ENCODE measurements at regions not wholly inside any gene's neighbourhood (a gene's known extent, or its start where the extent isn't known, plus 50 kb on each side); places are given as distances from the start of the nearest gene placed in this dataset.

DNA sequence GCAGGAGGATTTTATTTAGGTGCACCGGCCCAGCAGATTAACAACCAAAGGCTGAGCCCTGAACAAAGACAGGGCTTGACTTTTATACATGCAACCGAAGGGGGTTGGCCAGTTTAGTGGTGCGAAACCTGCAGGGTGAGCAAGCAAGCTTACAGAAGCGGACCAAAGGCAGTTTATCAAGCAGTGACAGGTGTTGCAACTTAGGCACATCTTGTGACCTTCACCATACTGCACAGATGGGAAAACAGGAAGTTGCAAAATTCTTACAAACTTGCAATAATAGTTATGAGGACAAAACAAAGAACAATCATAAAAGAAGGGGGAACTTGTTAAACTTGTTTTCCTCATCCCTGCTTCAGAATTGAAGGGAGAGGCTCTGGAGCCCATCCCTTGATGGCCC is 1265.1 kb downstream of the CDH8 start:
- BruUV-seq (replicated peaks): no TSS peak
- Histone ChIP-seq H3K79me2 (ENCODE audit: control insufficient read depth, insufficient read depth, low read length) (no peaks in the 10 kb centered on the region), H3K4me2 (ENCODE audit: insufficient read depth, low read length) (no peak overlapping the region), H3K9ac (ENCODE audit: insufficient read depth in 1 of 2, low read depth in 2 of 2, low read length in 2 of 2) (no peak overlapping the region), H3K9me3 (replicated peaks; ENCODE audit: control insufficient read depth, insufficient read depth, low read depth, low read length) (no peaks in the 10 kb centered on the region), H3K4me3 (no peak overlapping the region), H4K20me1 (replicated peaks; ENCODE audit: control insufficient read depth, insufficient read depth, low read length) (no peaks in the 10 kb centered on the region), H2AFZ (ENCODE audit: low read depth, low read length) (no peak overlapping the region), H3K36me3 (ENCODE audit: control insufficient read depth, insufficient read depth, low read length) (no peaks in the 10 kb centered on the region), H3K27ac (ENCODE audit: extremely low read depth, low read depth, low read length) (no peak overlapping the region), H3K4me1 (replicated peaks in 1 of 2; ENCODE audit: control insufficient read depth in 2 of 2, insufficient read depth in 2 of 2, low read length in 2 of 2) (no peaks in the 10 kb centered on the region), H3K9me1 (ENCODE audit: control insufficient read depth, insufficient read depth, low read length) (no peaks in the 10 kb centered on the region), H3K27me3 (ENCODE audit: control insufficient read depth in 2 of 2, insufficient read depth in 2 of 2, low read length in 2 of 2) (no peaks in the 10 kb centered on the region)
- TF ChIP-seq SMARCA4 (IDR thresholded peaks at IDR 0.05): no peak
- TF ChIP-seq GABPB1 (CRISPR knock-in tag; IDR thresholded peaks at IDR 0.05): no peak
- no peak for TF ChIP-seq ZKSCAN3 (CRISPR knock-in tag; IDR thresholded peaks at IDR 0.05)
- TF ChIP-seq SPI1 (IDR thresholded peaks at IDR 0.05; ENCODE audit: borderline replicate concordance, low read depth, low read length): no peak
- TF ChIP-seq PML (IDR thresholded peaks at IDR 0.05; ENCODE audit: low read length): no peak
- no peak for TF ChIP-seq SMARCC2 (IDR thresholded peaks at IDR 0.05; ENCODE audit: low read depth)
- no peak for TF ChIP-seq ZBTB8A (IDR thresholded peaks at IDR 0.05; ENCODE audit: partially characterized antibody)
- no peak for TF ChIP-seq RBM17 (IDR thresholded peaks at IDR 0.05; ENCODE audit: borderline replicate concordance, low read depth, low read length)
- no peak for TF ChIP-seq POLR2B (IDR thresholded peaks at IDR 0.05; ENCODE audit: low read depth, partially characterized antibody)
- no peak for TF ChIP-seq ZNF436 (CRISPR knock-in tag; IDR thresholded peaks at IDR 0.05)
- TF ChIP-seq ETV6 (IDR thresholded peaks at IDR 0.05; ENCODE audit: borderline replicate concordance in 1 of 2, low read depth in 2 of 2, low read length in 1 of 2): no peak
- no peak for TF ChIP-seq ETV6 (CRISPR knock-in tag; IDR thresholded peaks at IDR 0.05; ENCODE audit: borderline replicate concordance)
- TF ChIP-seq MED1 (CRISPR knock-in tag; IDR thresholded peaks at IDR 0.05; ENCODE audit: borderline replicate concordance): no peak
- TF ChIP-seq ZNF274 (IDR thresholded peaks at IDR 0.05; ENCODE audit: borderline replicate concordance, low read depth, low read length): no peak
- TF ChIP-seq, protein P1, sequence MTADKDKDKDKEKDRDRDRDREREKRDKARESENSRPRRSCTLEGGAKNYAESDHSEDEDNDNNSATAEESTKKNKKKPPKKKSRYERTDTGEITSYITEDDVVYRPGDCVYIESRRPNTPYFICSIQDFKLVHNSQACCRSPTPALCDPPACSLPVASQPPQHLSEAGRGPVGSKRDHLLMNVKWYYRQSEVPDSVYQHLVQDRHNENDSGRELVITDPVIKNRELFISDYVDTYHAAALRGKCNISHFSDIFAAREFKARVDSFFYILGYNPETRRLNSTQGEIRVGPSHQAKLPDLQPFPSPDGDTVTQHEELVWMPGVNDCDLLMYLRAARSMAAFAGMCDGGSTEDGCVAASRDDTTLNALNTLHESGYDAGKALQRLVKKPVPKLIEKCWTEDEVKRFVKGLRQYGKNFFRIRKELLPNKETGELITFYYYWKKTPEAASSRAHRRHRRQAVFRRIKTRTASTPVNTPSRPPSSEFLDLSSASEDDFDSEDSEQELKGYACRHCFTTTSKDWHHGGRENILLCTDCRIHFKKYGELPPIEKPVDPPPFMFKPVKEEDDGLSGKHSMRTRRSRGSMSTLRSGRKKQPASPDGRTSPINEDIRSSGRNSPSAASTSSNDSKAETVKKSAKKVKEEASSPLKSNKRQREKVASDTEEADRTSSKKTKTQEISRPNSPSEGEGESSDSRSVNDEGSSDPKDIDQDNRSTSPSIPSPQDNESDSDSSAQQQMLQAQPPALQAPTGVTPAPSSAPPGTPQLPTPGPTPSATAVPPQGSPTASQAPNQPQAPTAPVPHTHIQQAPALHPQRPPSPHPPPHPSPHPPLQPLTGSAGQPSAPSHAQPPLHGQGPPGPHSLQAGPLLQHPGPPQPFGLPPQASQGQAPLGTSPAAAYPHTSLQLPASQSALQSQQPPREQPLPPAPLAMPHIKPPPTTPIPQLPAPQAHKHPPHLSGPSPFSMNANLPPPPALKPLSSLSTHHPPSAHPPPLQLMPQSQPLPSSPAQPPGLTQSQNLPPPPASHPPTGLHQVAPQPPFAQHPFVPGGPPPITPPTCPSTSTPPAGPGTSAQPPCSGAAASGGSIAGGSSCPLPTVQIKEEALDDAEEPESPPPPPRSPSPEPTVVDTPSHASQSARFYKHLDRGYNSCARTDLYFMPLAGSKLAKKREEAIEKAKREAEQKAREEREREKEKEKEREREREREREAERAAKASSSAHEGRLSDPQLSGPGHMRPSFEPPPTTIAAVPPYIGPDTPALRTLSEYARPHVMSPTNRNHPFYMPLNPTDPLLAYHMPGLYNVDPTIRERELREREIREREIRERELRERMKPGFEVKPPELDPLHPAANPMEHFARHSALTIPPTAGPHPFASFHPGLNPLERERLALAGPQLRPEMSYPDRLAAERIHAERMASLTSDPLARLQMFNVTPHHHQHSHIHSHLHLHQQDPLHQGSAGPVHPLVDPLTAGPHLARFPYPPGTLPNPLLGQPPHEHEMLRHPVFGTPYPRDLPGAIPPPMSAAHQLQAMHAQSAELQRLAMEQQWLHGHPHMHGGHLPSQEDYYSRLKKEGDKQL (CRISPR knock-in tag; IDR thresholded peaks at IDR 0.05; ENCODE audit: borderline replicate concordance): no peak
- TF ChIP-seq NR4A1 (CRISPR knock-in tag; IDR thresholded peaks at IDR 0.05): no peak
- no peak for TF ChIP-seq NR4A1 (tag; IDR thresholded peaks at IDR 0.05)
- no peak for TF ChIP-seq RAD21 (CRISPR knock-in tag; conservative IDR thresholded peaks at IDR 0.05 in 1 of 2, IDR thresholded peaks at IDR 0.05 in 1 of 2)
- TF ChIP-seq NFE2L1 (tag; IDR thresholded peaks at IDR 0.05; ENCODE audit: borderline replicate concordance, low read depth): no peak
- no peak for TF ChIP-seq KLF10 (CRISPR knock-in tag; IDR thresholded peaks at IDR 0.05)
- TF ChIP-seq ASH1L (IDR thresholded peaks at IDR 0.05; ENCODE audit: borderline replicate concordance, low read depth, partially characterized antibody): no peak
- DNase-seq (ENCODE audit: extremely low read depth in 1 of 4, low spot score in 3 of 4) (no peak), FAIRE-seq (no peak), ATAC-seq (no peak)
- in situ Hi-C loops (cut with MboI) (no loop called here), intact Hi-C loops (cut with micrococcal nuclease) (no loop called here)
- ChIA-PET CTCF (ENCODE audit: low intra/inter-chr PET ratio) (no interaction called here), POLR2A (no interaction called here)
- WGBS (ENCODE audit: insufficient coverage, low coverage, missing lambda C conversion rate): 4% methylated on average over 4 of the region's 4 CpGs
